ENCODE measurements at regions not wholly inside any gene's neighbourhood (a gene's known extent, or its start where the extent isn't known, plus 50 kb on each side); places are given as distances from the start of the nearest gene placed in this dataset.

DNA sequence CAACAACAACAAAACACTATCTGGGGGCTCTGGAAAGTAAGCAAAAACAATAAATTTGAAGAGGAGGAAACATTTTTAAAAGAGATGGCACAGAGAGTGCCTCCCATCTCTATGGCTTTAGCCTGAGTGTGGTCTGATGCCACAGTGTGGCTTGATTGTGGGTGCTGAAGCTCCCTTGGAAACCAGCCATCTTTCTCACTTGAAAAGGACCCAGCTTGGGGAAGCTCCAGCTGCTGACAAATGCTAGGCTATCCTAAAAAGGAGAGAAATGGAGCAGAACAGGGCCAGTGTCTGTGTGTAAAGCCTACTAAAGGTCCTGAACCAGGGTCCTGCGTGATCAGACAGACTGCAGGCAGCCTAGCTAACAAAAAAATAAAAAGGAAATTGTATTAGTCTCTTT, 642.0 kb upstream of the PTBP2 start (continued):
- no peak for TF ChIP-seq RCOR2 (CRISPR knock-in tag; IDR thresholded peaks at IDR 0.05)
- TF ChIP-seq, protein P1, sequence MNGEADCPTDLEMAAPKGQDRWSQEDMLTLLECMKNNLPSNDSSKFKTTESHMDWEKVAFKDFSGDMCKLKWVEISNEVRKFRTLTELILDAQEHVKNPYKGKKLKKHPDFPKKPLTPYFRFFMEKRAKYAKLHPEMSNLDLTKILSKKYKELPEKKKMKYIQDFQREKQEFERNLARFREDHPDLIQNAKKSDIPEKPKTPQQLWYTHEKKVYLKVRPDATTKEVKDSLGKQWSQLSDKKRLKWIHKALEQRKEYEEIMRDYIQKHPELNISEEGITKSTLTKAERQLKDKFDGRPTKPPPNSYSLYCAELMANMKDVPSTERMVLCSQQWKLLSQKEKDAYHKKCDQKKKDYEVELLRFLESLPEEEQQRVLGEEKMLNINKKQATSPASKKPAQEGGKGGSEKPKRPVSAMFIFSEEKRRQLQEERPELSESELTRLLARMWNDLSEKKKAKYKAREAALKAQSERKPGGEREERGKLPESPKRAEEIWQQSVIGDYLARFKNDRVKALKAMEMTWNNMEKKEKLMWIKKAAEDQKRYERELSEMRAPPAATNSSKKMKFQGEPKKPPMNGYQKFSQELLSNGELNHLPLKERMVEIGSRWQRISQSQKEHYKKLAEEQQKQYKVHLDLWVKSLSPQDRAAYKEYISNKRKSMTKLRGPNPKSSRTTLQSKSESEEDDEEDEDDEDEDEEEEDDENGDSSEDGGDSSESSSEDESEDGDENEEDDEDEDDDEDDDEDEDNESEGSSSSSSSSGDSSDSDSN (CRISPR knock-in tag; IDR thresholded peaks at IDR 0.05): no peak
- no peak for TF ChIP-seq ZNF282 (IDR thresholded peaks at IDR 0.05; ENCODE audit: partially characterized antibody)
- no peak for TF ChIP-seq ZNF451 (CRISPR knock-in tag; IDR thresholded peaks at IDR 0.05)
- no peak for TF ChIP-seq TEAD2 (CRISPR knock-in tag; IDR thresholded peaks at IDR 0.05)
- TF ChIP-seq, protein P2, sequence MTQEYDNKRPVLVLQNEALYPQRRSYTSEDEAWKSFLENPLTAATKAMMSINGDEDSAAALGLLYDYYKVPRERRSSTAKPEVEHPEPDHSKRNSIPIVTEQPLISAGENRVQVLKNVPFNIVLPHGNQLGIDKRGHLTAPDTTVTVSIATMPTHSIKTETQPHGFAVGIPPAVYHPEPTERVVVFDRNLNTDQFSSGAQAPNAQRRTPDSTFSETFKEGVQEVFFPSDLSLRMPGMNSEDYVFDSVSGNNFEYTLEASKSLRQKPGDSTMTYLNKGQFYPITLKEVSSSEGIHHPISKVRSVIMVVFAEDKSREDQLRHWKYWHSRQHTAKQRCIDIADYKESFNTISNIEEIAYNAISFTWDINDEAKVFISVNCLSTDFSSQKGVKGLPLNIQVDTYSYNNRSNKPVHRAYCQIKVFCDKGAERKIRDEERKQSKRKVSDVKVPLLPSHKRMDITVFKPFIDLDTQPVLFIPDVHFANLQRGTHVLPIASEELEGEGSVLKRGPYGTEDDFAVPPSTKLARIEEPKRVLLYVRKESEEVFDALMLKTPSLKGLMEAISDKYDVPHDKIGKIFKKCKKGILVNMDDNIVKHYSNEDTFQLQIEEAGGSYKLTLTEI (CRISPR knock-in tag; conservative IDR thresholded peaks at IDR 0.05): no peak

DNA sequence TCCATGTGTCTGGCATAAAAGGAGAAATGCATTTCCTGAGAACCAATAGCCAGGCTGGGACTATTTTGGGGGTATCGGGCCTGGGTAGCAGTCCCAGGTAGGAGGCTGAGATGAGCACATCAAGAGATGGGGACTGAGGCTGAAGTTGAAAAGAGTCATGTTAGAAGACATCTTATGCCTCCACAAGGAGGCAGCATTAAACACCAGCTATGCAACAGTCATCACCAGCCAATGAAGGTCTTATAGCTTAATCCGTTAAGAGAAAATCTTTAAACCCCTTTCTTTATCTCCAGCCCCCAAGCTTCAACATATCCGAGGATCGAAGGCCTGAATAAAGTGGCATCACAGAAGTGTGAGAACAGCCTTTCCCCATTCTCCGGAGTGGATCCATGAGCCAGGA, 640.7 kb upstream of the PTBP2 start:
- no peaks in the 10 kb centered on the region for H3K4me1 ChIP-seq (ENCODE audit: insufficient read depth, low read length)
- no peak for DNase-seq (ENCODE audit: low spot score)
- FAIRE-seq: no peak
- in situ Hi-C loops (cut with HindIII; ENCODE audit: extremely low pct_ligation_motif_present, low pct_unique_long_range_greater_than_20kb) (no loop called here), intact Hi-C loops (cut with micrococcal nuclease; ENCODE audit: unreplicated experiment) (no loop called here)
- ATAC-seq: no peak
- H3K9ac ChIP-seq (ENCODE audit: insufficient read depth, low read depth, low read length): no peak overlapping the region
- peaks cover 10% of the 10 kb centered on the region; the same call in 1 of the 2 replicates for H3K9me3 ChIP-seq (ENCODE audit: low read length)
- no peak overlapping the region for H3K4me2 ChIP-seq (ENCODE audit: low read depth, low read length)
- H3K27me3 ChIP-seq (ENCODE audit: control insufficient read depth in 1 of 2, insufficient read depth in 2 of 2, low read length in 2 of 2): no peaks in the 10 kb centered on the region
- H3K36me3 ChIP-seq (replicated peaks in 1 of 2; ENCODE audit: control insufficient read depth in 1 of 2, insufficient read depth in 2 of 2, low read length in 2 of 2): no peaks in the 10 kb centered on the region
- ChIA-PET CTCF (ENCODE audit: low intra/inter-chr PET ratio, low total read pairs) (no interaction called here), POLR2A (no interaction called here)
- BruUV-seq (replicated peaks): no TSS peak
- H2AFZ ChIP-seq (ENCODE audit: low read length): no peak overlapping the region
- no peaks in the 10 kb centered on the region for H3K79me2 ChIP-seq (ENCODE audit: insufficient read depth, low read length)
- WGBS (ENCODE audit: low lambda C conversion rate): 41% methylated on average over 5 of the region's 5 CpGs
- no peak overlapping the region for H3K4me3 ChIP-seq (replicated peaks in 1 of 3; ENCODE audit: insufficient read depth in 1 of 3, low read depth in 2 of 3, low read length in 3 of 3)
- no peak overlapping the region for H3K27ac ChIP-seq (ENCODE audit: extremely low read length, insufficient read depth, low read length)
- no peaks in the 10 kb centered on the region for H4K20me1 ChIP-seq (ENCODE audit: insufficient read depth, low read length)
- no peak for TF ChIP-seq MXI1 (IDR thresholded peaks at IDR 0.05; ENCODE audit: borderline replicate concordance, low read depth, low read length)
- TF ChIP-seq MIER2 (CRISPR knock-in tag; IDR thresholded peaks at IDR 0.05): no peak
- TF ChIP-seq ZNF224 (CRISPR knock-in tag; IDR thresholded peaks at IDR 0.05): no peak
- TF ChIP-seq KAT2B (IDR thresholded peaks at IDR 0.05; ENCODE audit: borderline replicate concordance, low read depth, low read length): no peak
- TF ChIP-seq, protein P3, sequence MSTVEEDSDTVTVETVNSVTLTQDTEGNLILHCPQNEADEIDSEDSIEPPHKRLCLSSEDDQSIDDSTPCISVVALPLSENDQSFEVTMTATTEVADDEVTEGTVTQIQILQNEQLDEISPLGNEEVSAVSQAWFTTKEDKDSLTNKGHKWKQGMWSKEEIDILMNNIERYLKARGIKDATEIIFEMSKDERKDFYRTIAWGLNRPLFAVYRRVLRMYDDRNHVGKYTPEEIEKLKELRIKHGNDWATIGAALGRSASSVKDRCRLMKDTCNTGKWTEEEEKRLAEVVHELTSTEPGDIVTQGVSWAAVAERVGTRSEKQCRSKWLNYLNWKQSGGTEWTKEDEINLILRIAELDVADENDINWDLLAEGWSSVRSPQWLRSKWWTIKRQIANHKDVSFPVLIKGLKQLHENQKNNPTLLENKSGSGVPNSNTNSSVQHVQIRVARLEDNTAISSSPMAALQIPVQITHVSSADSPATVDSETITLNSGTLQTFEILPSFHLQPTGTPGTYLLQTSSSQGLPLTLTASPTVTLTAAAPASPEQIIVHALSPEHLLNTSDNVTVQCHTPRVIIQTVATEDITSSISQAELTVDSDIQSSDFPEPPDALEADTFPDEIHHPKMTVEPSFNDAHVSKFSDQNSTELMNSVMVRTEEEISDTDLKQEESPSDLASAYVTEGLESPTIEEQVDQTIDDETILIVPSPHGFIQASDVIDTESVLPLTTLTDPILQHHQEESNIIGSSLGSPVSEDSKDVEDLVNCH (CRISPR knock-in tag; IDR thresholded peaks at IDR 0.05): no peak
- no peak for TF ChIP-seq GFI1 (CRISPR knock-in tag; IDR thresholded peaks at IDR 0.05; ENCODE audit: borderline replicate concordance)
- no peak for TF ChIP-seq ARNT2 (CRISPR knock-in tag; IDR thresholded peaks at IDR 0.05; ENCODE audit: low read depth)
- TF ChIP-seq, protein P4, sequence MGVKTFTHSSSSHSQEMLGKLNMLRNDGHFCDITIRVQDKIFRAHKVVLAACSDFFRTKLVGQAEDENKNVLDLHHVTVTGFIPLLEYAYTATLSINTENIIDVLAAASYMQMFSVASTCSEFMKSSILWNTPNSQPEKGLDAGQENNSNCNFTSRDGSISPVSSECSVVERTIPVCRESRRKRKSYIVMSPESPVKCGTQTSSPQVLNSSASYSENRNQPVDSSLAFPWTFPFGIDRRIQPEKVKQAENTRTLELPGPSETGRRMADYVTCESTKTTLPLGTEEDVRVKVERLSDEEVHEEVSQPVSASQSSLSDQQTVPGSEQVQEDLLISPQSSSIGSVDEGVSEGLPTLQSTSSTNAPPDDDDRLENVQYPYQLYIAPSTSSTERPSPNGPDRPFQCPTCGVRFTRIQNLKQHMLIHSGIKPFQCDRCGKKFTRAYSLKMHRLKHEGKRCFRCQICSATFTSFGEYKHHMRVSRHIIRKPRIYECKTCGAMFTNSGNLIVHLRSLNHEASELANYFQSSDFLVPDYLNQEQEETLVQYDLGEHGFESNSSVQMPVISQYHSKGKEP (CRISPR knock-in tag; IDR thresholded peaks at IDR 0.05): no peak
- TF ChIP-seq ZNF326 (CRISPR knock-in tag; IDR thresholded peaks at IDR 0.05; ENCODE audit: borderline replicate concordance): no peak
- TF ChIP-seq ZNF333 (CRISPR knock-in tag; IDR thresholded peaks at IDR 0.05; ENCODE audit: borderline replicate concordance): no peak
- no peak for TF ChIP-seq GABPA (IDR thresholded peaks at IDR 0.05; ENCODE audit: low read depth, low read length)
- no peak for TF ChIP-seq GABPA (CRISPR knock-in tag; IDR thresholded peaks at IDR 0.05; ENCODE audit: low read depth)
